Calu3 (cell line): ENCODE measurements at regions not wholly inside any gene's neighbourhood (a gene's known extent, or its start where the extent isn't known, plus 50 kb on each side); places are given as distances from the start of the nearest gene placed in this dataset.

Source experiments
- BruUV-seq: library from RNA; stranded (reverse); fragments of 400-500 nt; replicated peaks from 2 replicates; lab custom pipeline; 2021; lab: Mats Ljungman, UMichigan
- CTCF ChIA-PET: fragments of 300-600 bp; sonication (Branson Sonifier 250); formaldehyde crosslinking; loops from one replicate; lab custom pipeline; 2022; ENCODE audit warnings: antibody characterized with exemption; lab: Charles Lee
- DNase-seq: peaks from one replicate; pipeline ENCODE4 v3.0.0; 2022
- H3K27ac Mint-ChIP-seq: one replicate; pipeline ENCODE4 v1.8.0; 2022; ENCODE audit warnings: mixed read lengths; ENCODE audit not compliant: unreplicated experiment
- H3K27me3 Mint-ChIP-seq: one replicate; pipeline ENCODE4 v1.8.0; 2022; ENCODE audit warnings: mixed read lengths; ENCODE audit not compliant: unreplicated experiment
- H3K36me3 Mint-ChIP-seq: one replicate; pipeline ENCODE4 v1.8.0; 2022; ENCODE audit warnings: mild to moderate bottlenecking, moderate library complexity, mixed read lengths; ENCODE audit not compliant: insufficient read depth, unreplicated experiment
- H3K4me1 Mint-ChIP-seq: one replicate; pipeline ENCODE4 v1.8.0; 2022; ENCODE audit warnings: mild to moderate bottlenecking, low read depth, mixed read lengths; ENCODE audit not compliant: unreplicated experiment
- H3K4me3 Mint-ChIP-seq: one replicate; pipeline ENCODE4 v1.8.0; 2022; ENCODE audit warnings: mild to moderate bottlenecking, low read depth, moderate library complexity, mixed read lengths; ENCODE audit not compliant: unreplicated experiment
- H3K9me3 Mint-ChIP-seq: one replicate; pipeline ENCODE4 v1.8.0; 2022; ENCODE audit warnings: low read depth, mixed read lengths; ENCODE audit not compliant: unreplicated experiment
- intact Hi-C: fragments of 100-400 bp; cut with micrococcal nuclease; formaldehyde crosslinking; loops from one replicate; pipeline ENCODE4 v1.10.0; 2022; ENCODE audit not compliant: unreplicated experiment
- TF ChIP-seq, protein P1 (sequence below): fragments of 200-600 bp; IDR thresholded peaks from one replicate; pipeline ENCODE4 v1.8.0; 2022; ENCODE audit warnings: antibody characterized with exemption; ENCODE audit not compliant: unreplicated experiment

- TF ChIP-seq, protein P1, sequence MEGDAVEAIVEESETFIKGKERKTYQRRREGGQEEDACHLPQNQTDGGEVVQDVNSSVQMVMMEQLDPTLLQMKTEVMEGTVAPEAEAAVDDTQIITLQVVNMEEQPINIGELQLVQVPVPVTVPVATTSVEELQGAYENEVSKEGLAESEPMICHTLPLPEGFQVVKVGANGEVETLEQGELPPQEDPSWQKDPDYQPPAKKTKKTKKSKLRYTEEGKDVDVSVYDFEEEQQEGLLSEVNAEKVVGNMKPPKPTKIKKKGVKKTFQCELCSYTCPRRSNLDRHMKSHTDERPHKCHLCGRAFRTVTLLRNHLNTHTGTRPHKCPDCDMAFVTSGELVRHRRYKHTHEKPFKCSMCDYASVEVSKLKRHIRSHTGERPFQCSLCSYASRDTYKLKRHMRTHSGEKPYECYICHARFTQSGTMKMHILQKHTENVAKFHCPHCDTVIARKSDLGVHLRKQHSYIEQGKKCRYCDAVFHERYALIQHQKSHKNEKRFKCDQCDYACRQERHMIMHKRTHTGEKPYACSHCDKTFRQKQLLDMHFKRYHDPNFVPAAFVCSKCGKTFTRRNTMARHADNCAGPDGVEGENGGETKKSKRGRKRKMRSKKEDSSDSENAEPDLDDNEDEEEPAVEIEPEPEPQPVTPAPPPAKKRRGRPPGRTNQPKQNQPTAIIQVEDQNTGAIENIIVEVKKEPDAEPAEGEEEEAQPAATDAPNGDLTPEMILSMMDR: no peak
- H3K4me3 Mint-ChIP-seq: no peak overlapping the region
- CTCF ChIA-PET: no interaction called here
- H3K9me3 Mint-ChIP-seq: no peaks in the 10 kb centered on the region
- BruUV-seq: no TSS peak
- H3K4me1 Mint-ChIP-seq: no peaks in the 10 kb centered on the region
- intact Hi-C loops: no loop called here
- DNase-seq: no peak
- no peaks in the 10 kb centered on the region for H3K36me3 Mint-ChIP-seq
- H3K27me3 Mint-ChIP-seq: no peaks in the 10 kb centered on the region
- H3K27ac Mint-ChIP-seq: no peak overlapping the region
Observed at GRCh38 chr1:69223156-69223555, 344.6 kb upstream of the LRRC7 start.

GRCh38 chr1:69228501-69228900, 339.2 kb upstream of the LRRC7 start:
- no peak for DNase-seq

GRCh38 chr1:69230208-69230607, 337.5 kb upstream of the LRRC7 start:
- Mint-ChIP-seq H3K36me3 (no peaks in the 10 kb centered on the region), H3K4me1 (no peaks in the 10 kb centered on the region), H3K9me3 (no peaks in the 10 kb centered on the region), H3K4me3 (no peak overlapping the region), H3K27ac (no peak overlapping the region), H3K27me3 (no peaks in the 10 kb centered on the region)
- DNase-seq: no peak
- BruUV-seq: no TSS peak
- intact Hi-C loops: no loop called here
- CTCF ChIA-PET: no interaction called here
- TF ChIP-seq, protein P1: no peak

More at GRCh38 chr1:69228501-69228900, 339.2 kb upstream of the LRRC7 start:
- no peaks in the 10 kb centered on the region for H3K9me3 Mint-ChIP-seq
- no peaks in the 10 kb centered on the region for H3K4me1 Mint-ChIP-seq
- no peak overlapping the region for H3K27ac Mint-ChIP-seq
- H3K36me3 Mint-ChIP-seq: no peaks in the 10 kb centered on the region
- no peaks in the 10 kb centered on the region for H3K27me3 Mint-ChIP-seq
- intact Hi-C loops: no loop called here
- CTCF ChIA-PET: no interaction called here
- BruUV-seq: no TSS peak
- H3K4me3 Mint-ChIP-seq: no peak overlapping the region
- TF ChIP-seq, protein P1: no peak

GRCh38 chr1:69233463-69233862, 334.3 kb upstream of the LRRC7 start:
- BruUV-seq: no TSS peak
- no peak for DNase-seq
- H3K27me3 Mint-ChIP-seq: no peaks in the 10 kb centered on the region
- H3K9me3 Mint-ChIP-seq: no peaks in the 10 kb centered on the region
- no peak overlapping the region for H3K27ac Mint-ChIP-seq
- TF ChIP-seq, protein P1: no peak
- no peaks in the 10 kb centered on the region for H3K4me1 Mint-ChIP-seq
- CTCF ChIA-PET: no interaction called here
- no peak overlapping the region for H3K4me3 Mint-ChIP-seq
- H3K36me3 Mint-ChIP-seq: no peaks in the 10 kb centered on the region
- intact Hi-C loops: no loop called here
